HG03103 (cell line): ENCODE measurements at regions not wholly inside any gene's neighbourhood (a gene's known extent, or its start where the extent isn't known, plus 50 kb on each side); places are given as distances from the start of the nearest gene placed in this dataset.

Source experiments
- ATAC-seq: cut with Tn5 transposase; IDR thresholded peaks from one replicate; pipeline ENCODE4 v1.9.1; 2021; ENCODE audit warnings: low read depth; ENCODE audit not compliant: unreplicated experiment

- no peak for ATAC-seq
Observed at GRCh38 chr5:4100739-4101138, 505.1 kb downstream of the IRX1 start.

- ATAC-seq, result no peak
Observed at GRCh38 chr5:4101189-4101588, 505.6 kb downstream of the IRX1 start.

GRCh38 chr5:4104831-4105597 lies 509.4 kb downstream of the IRX1 start:
- no peak for ATAC-seq

GRCh38 chr5:4108690-4109089 lies 513.1 kb downstream of the IRX1 start:
- ATAC-seq, result no peak

- no peak for ATAC-seq
Observed at GRCh38 chr5:4113426-4113825, 517.8 kb downstream of the IRX1 start.

- ATAC-seq, result no peak
Observed at GRCh38 chr5:4113905-4114304, 518.3 kb downstream of the IRX1 start.

- no peak for ATAC-seq
Observed at GRCh38 chr5:4114452-4114851, 518.8 kb downstream of the IRX1 start.

GRCh38 chr5:4116834-4117233 lies 521.2 kb downstream of the IRX1 start:
- ATAC-seq, result no peak

- ATAC-seq, result no peak
Observed at GRCh38 chr5:4124221-4124970, 528.8 kb downstream of the IRX1 start.

GRCh38 chr5:4128994-4129393 lies 533.4 kb downstream of the IRX1 start:
- no peak for ATAC-seq

GRCh38 chr5:4129523-4129922 lies 533.9 kb downstream of the IRX1 start:
- no peak for ATAC-seq

- ATAC-seq, result no peak
Observed at GRCh38 chr5:4130819-4131218, 535.2 kb downstream of the IRX1 start.

- no peak for ATAC-seq
Observed at GRCh38 chr5:4137781-4138180, 542.1 kb downstream of the IRX1 start.

- no peak for ATAC-seq
Observed at GRCh38 chr5:4142842-4143241, 547.2 kb downstream of the IRX1 start.

GRCh38 chr5:4144411-4145007 lies 548.9 kb downstream of the IRX1 start:
- ATAC-seq, result no peak

- ATAC-seq, result no peak
Observed at GRCh38 chr5:4145511-4145910, 549.9 kb downstream of the IRX1 start.

- no peak for ATAC-seq
Observed at GRCh38 chr5:4148009-4148408, 552.4 kb downstream of the IRX1 start.

- ATAC-seq, result no peak
Observed at GRCh38 chr5:4150067-4150466, 554.4 kb downstream of the IRX1 start.

GRCh38 chr5:4156153-4156552 lies 560.5 kb downstream of the IRX1 start:
- ATAC-seq, result no peak

- no peak for ATAC-seq
Observed at GRCh38 chr5:4156889-4157288, 561.3 kb downstream of the IRX1 start.

GRCh38 chr5:4158750-4159447 lies 563.3 kb downstream of the IRX1 start:
- no peak for ATAC-seq
